Karpas-422 (cell line): ENCODE measurements at regions not wholly inside any gene's neighbourhood (a gene's known extent, or its start where the extent isn't known, plus 50 kb on each side); places are given as distances from the start of the nearest gene placed in this dataset. TPM values are rescaled to one million over a fixed set of nuclear protein-coding genes. Genes with fewer than 3 reads are reported as not detected.
A peak's percentile ranks its signal among the peaks of the same experiment; 100 is the strongest.

ENCODE experiments used
- DNase-seq: peaks from one replicate; pipeline ENCODE4 v3.0.0-alpha.2; 2015
- H2AFZ ChIP-seq: fragments of 200-600 bp; sonication (generic); 2 replicates; pipeline ENCODE4 v1.6.1; 2014; ENCODE audit warnings: antibody characterized with exemption, low read length, mixed read lengths
- H3K27ac ChIP-seq: fragments of 200-600 bp; sonication (generic); 2 replicates; pipeline ENCODE4 v1.5.1; 2014; ENCODE audit warnings: mild to moderate bottlenecking, low read length, moderate library complexity
- H3K27me3 ChIP-seq: fragments of 200-600 bp; sonication (generic); 2 replicates; pipeline ENCODE4 v1.6.1; 2014; ENCODE audit warnings: low read length, mixed read lengths
- H3K36me3 ChIP-seq: fragments of 200-600 bp; sonication (generic); 2 replicates; pipeline ENCODE4 v1.6.1; 2014; ENCODE audit warnings: low read length, mixed read lengths; ENCODE audit not compliant: insufficient read depth
- H3K4me1 ChIP-seq: fragments of 200-600 bp; sonication (generic); 2 replicates; pipeline ENCODE4 v1.6.1; 2014; ENCODE audit warnings: mild to moderate bottlenecking, low read length, mixed read lengths
- H3K4me2 ChIP-seq: fragments of 200-600 bp; sonication (generic); 2 replicates; pipeline ENCODE4 v1.6.1; 2014; ENCODE audit warnings: low read length, low read depth, mild to moderate bottlenecking; ENCODE audit not compliant: poor library complexity, severe bottlenecking
- H3K4me3 ChIP-seq: fragments of 200-600 bp; sonication (generic); 2 replicates; pipeline ENCODE4 v1.5.1; 2014; ENCODE audit warnings: mild to moderate bottlenecking, antibody characterized with exemption, low read length, mixed read lengths
- H3K79me2 ChIP-seq: fragments of 200-600 bp; sonication (generic); 2 replicates; pipeline ENCODE4 v1.6.1; 2014; ENCODE audit warnings: mild to moderate bottlenecking, low read length, mixed read lengths
- H3K9ac ChIP-seq: fragments of 200-600 bp; sonication (generic); 2 replicates; pipeline ENCODE4 v1.6.0; 2014; ENCODE audit warnings: low read length
- H3K9me2 ChIP-seq: fragments of 200-600 bp; sonication (generic), shearing (Covaris generic); replicated peaks from 2 replicates; pipeline ENCODE4 v1.6.0; 2014; ENCODE audit warnings: mild to moderate bottlenecking, low read length, moderate library complexity; ENCODE audit not compliant: insufficient read depth
- H3K9me3 ChIP-seq: fragments of 300-700, 200-600 bp; sonication (generic); 2 replicates; pipeline ENCODE4 v1.6.1; 2014; ENCODE audit warnings: low read length, mixed read lengths
- H4K20me1 ChIP-seq: fragments of 200-600 bp; sonication (generic); 2 replicates; pipeline ENCODE4 v1.6.1; 2014; ENCODE audit warnings: mild to moderate bottlenecking, antibody characterized with exemption, low read length, low read depth; ENCODE audit not compliant: insufficient read depth
- small RNA-seq: library from RNA; depleted of rRNA; stranded (forward); fragments of <200 nt; gene quantifications from one replicate; pipeline ENCODE3, GENCODE V24; 2014

GRCh38 chr18:2485983-2486382, 85.3 kb downstream of the METTL4 start:
- Histone ChIP-seq H4K20me1 (no peaks in the 10 kb centered on the region), H3K9me3 (no peaks in the 10 kb centered on the region), H3K9me2 (no peaks in the 10 kb centered on the region), H3K79me2 (no peaks in the 10 kb centered on the region), H3K27me3 (no peaks in the 10 kb centered on the region), H3K4me1 (no peaks in the 10 kb centered on the region), H3K4me3 (no peak overlapping the region), H3K4me2 (no peak overlapping the region), H3K27ac (no peak overlapping the region), H3K36me3 (no peaks in the 10 kb centered on the region), H3K9ac (no peak overlapping the region), H2AFZ (no peak overlapping the region)
- no peak for DNase-seq

GRCh38 chr18:2486426-2486825, 84.9 kb downstream of the METTL4 start:
- no peaks in the 10 kb centered on the region for H4K20me1 ChIP-seq
- no peaks in the 10 kb centered on the region for H3K4me1 ChIP-seq
- no peak overlapping the region for H2AFZ ChIP-seq

More at GRCh38 chr18:2486426-2486825, 84.9 kb downstream of the METTL4 start:
- Histone ChIP-seq H3K4me2 (no peak overlapping the region), H3K36me3 (no peaks in the 10 kb centered on the region), H3K27me3 (no peaks in the 10 kb centered on the region), H3K27ac (no peak overlapping the region), H3K79me2 (no peaks in the 10 kb centered on the region), H3K9ac (no peak overlapping the region), H3K9me3 (no peaks in the 10 kb centered on the region), H3K4me3 (no peak overlapping the region), H3K9me2 (no peaks in the 10 kb centered on the region)
- no peak for DNase-seq

Small RNAs in the stretch of these regions (small RNA-seq; reads per million reads assigned to genes)
- not detected for gene AP005119.1
- gene COX6CP3, result not detected
- gene RN7SKP72, result 1.9 reads per million, percentile 51 among the genes with 10 or more reads in this experiment
